GM21381 (cell line): ENCODE measurements at regions not wholly inside any gene's neighbourhood (a gene's known extent, or its start where the extent isn't known, plus 50 kb on each side); places are given as distances from the start of the nearest gene placed in this dataset.

ENCODE experiments used
- ATAC-seq: cut with Tn5 transposase; IDR thresholded peaks from one replicate; pipeline ENCODE4 v1.9.1; 2021; ENCODE audit warnings: mild to moderate bottlenecking, moderate library complexity; ENCODE audit not compliant: unreplicated experiment

- no peak for ATAC-seq
These were observed 59.8 kb upstream of the POU5F2 start for GRCh38 chr5:93800988-93801811.

GRCh38 chr5:93794954-93795353 is 53.6 kb upstream of the POU5F2 start:
- ATAC-seq, result no peak

- no peak for ATAC-seq
These were observed 51.9 kb upstream of the POU5F2 start for GRCh38 chr5:93793159-93793781.

- ATAC-seq, result no peak
These were observed 50.1 kb upstream of the POU5F2 start for GRCh38 chr5:93791518-93791972.
